Stromal cell of bone marrow (primary cell): ENCODE measurements at regions not wholly inside any gene's neighbourhood (a gene's known extent, or its start where the extent isn't known, plus 50 kb on each side); places are given as distances from the start of the nearest gene placed in this dataset.

Source experiments
- DNase-seq: peaks from one replicate; pipeline ENCODE4 v3.0.0-alpha.2; 2012; ENCODE audit warnings: low read depth

DNA sequence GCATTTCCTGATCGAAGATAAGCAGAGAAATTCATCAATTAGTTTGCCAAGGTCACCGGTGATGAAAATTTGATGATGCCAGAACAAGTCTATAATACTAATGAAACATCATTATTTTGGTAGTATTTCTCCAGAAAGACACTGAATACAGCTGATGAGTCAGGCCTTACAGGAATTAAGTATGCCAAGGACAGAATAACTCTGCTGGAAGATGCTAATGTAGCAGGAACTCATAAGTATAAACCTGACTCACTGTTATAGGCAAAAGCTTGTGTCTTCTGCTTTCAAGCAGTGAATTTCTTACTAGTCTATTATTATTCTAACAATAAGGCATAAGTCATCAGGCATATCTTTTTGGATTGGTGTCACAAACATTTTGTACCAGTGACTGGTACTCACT, 1825.1 kb upstream of the IGFBP7 start:
- no peak for DNase-seq

DNA sequence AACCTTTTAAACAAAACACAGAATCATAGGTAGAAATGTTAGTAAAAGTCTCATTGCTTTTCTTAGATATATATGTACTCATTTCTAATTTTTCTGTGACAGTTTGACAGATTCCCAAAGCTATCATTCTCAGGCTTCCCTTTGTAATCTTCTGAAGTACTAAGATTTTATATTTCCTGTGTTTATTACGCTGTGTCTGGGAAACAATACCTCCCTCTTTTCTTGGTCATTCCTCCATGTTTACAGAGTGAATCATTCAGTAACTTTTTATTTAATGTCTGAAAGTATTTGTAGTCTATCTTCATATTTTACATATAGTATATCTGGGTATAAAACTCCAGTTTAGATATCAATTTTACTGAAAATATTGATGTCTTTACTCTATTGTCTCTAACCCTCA, 1826.3 kb upstream of the IGFBP7 start:
- no peak for DNase-seq

DNA sequence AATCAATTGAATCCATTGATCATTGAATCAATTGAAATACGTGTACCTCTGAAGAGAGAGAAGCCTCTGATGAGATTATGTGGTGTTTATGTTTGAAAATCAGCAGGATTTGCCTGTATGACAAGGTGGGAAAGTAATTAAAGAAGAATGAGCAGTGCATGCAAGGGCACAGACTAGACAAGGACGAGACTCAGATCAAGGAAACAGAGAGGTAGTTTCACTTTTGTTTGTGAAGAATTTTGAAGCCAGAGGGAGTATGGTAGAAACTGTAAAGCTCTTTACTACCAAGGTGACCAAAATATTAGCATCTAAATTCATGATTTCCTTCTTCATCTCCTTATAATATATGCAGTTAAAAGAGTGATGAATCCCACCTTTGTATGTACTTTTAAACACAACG, 1830.0 kb upstream of the IGFBP7 start:
- no peak for DNase-seq

DNA sequence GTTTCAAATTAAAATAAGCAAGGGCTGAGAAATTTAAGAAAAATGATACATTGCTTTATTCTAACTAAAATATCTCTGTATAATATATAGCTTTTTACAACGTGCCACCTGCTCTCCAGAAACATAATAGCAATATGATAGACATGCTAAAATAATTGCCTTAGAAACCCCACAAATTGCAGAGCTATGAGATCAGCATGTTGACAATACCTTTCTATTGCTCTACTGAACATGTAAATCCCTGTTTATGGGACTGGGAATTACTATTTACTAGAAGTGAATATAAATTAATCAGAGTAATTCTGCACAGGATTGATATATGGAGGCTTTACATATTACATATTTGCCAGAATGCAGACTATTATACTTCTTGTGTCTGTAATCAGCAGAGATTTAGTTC, 1831.1 kb upstream of the IGFBP7 start:
- DNase-seq = no peak

DNA sequence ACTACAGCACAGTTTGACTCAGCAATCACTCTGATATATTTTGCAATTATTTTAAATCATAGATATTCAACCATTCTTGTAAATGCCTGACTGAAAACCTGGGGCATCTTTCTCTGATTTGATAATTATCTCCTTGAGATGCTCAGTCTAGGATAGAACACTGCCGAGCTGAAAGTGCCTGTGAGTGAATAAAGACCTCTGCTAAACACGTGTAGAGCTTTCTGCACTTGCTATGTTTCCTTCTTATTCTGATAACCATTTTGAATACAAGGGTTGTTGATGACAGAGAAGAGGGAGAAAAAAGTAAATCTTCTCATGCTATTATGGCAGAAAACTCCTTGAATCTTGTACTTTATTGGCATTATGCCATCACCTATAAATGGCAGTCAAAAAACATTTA, 1843.4 kb upstream of the IGFBP7 start:
- DNase-seq = no peak

DNA sequence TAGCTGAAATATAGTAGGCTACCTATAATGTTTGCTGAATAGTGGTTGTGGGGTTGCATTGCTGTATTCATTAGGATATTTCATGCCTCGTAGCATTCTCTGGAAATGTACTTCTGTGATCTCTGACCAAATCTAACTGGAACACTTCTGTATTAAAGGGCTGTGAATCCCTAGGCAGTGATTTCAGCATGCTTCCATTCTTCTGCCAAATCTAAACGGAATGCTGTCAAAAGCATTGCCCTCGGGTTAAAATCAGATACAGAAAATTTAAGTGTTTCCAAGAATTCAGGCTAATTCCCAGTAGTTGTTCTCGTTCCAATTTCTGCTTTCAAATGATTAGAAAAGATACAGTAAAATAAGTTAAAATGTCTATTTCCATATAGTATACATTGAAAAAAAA, 1847.5 kb upstream of the IGFBP7 start:
- no peak for DNase-seq

DNA sequence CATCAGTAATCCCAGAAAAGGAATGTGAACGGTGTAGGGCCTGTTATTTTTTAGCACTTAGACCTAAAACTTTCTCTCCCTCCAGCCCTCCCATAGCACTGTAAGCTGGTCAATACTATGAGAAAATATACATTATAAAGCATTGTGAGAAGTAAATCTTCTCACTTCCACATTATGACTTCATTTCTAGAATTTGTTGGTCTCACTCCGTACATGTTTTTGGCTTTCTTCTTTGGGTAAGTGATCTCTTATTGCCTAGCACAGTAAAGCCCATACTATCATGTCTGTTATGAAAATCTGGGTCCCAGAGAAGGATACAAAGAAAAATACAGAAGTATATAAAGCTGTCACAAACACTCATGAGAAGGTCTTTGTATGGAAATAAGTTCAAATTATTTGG, 1851.1 kb upstream of the IGFBP7 start:
- no peak for DNase-seq

DNA sequence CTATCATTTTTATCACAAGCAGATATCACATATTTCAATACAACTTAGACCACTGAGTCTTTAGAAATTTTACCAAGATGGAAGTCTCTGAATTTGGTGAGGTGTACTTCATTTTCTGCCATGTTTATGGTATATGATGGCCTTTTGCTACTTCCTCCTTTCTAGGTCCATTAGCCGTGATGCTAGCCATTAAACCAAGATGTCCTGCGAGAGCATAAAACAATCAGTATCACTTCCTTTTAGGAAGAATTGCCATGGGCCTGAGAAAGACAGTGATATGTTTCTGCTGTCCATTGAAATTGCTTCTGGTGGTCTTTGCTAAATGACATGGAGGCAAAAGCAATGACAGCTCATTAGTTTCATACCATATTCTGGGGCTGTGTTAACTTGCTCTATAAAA, 1851.7 kb upstream of the IGFBP7 start:
- DNase-seq = no peak

DNA sequence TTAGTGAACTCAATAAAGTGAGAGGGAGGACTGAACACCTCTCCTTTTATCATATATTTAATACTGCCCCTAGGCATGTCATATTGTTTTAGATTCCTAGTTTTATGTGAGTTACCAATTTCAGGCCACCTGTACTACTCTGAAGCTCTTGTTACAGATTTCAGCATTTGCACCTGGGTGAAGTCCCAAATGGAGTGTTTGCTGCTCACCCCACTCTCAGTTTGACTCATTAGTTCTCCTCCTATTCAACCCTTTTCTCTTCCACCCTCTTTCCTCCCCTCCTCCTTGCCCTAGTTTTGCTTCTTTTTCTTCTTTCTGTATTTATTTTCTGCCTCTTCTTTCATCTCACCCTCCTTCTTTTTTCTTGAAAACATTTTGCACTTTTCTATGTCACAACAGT, 1852.2 kb upstream of the IGFBP7 start:
- no peak for DNase-seq

DNA sequence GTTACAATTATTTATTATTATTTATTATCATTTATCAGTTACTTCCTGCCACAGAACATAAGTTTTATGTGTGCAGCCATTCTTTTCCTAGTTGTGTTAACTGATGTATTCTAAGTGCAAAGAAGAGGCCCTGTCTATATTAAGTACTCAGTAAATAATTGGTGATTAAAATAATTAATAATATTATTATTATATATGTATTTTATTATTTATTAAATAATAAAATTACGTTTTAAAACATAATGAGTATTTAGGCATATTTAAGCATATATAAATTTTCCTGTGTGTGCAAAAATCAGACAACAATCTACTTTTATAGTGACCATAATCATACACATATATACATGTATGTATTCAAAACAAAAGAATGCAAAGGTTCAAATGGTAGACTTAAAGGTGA, 1871.6 kb upstream of the IGFBP7 start:
- no peak for DNase-seq

DNA sequence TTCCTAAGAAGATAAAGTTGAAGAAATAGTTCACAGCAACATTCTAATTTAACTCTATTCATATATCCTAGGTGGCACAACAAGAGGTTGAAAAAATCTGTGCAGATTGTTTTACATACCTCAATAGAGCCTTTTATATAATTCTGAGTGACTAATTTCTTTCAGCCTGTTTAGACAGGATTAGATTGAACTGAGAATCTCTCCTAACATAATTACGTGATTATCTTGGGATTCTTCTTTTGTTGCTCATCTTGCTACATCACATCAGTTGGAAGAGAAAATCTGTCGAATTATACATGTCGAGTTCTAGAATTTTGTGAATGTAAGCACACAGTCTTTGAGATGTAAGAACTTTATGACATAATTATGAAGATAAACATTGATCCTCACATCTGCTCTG, 1873.7 kb upstream of the IGFBP7 start:
- no peak for DNase-seq

DNA sequence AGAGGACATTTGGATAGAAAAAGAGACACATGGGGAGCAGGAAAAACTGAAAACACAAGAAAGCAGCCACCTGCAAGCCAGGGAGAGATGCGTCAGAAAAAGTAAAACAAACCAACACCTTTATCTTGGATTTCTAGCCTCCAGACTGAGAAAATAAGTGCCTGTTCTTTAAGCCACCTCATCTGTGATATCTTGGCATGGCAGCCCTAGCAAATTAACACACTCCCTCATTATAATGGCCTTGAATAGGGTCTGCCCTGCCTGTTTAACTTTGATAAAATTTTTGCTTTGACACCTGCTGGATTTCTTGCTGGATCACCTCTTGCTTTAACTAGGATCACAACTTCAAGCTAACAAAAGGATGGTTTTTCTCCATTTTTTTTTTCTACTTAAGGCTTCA, 1892.0 kb upstream of the IGFBP7 start:
- DNase-seq = no peak

DNA sequence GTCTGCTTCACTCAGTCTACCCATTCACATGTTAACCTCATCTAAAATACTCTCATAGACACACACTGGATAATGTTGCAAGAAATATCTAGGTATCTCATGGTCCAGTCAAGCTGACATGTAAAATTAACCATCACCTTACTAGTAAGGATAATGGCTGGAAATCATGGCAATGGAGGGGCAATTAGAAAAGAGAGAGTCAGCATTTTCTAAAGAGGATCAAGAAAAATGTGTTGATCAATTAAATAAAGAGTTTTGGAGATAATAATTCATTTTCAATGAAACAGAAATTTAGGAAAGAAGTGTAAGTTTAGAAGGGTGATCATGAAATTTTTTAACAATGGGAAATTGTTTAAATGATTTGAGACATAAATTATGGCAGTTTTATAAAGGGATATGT, 1914.1 kb upstream of the IGFBP7 start:
- DNase-seq = no peak

DNA sequence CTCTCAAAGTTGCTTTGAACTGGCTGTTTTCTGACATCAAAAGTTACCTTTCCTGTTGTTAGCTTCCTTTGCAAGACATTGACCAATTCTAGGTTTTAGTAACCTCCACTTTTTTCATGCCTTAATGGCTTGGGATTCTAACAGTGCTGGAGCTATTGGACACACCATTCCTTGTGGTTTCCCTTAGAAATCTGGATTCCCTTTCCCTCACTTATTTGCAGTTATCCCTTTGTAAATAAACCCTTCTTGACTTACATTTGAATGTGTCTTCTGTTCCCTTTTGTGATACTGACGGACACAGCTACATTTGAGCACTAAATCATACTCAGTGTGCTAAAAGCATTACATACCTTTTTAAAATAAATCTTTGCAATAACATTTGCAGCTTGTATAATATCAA, 1927.6 kb upstream of the IGFBP7 start:
- DNase-seq = no peak

DNA sequence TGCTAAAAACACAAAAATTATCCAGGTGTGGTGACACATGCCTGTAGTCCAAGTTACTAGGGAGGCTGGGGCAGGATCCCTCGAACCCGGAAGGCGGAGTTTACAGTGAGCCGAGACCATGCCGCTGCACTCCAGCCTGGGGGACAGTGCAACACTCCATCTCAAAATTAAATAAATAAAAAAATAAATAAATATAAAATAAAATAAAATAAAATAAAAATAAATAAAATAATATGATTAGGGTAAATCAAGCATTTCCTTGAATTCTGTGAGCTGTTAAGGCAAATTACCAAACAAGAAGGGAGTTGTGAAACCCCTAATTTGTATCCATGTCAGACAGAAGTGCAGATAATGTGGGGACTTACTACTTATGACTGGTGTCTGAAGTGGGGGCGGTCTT, 1928.9 kb upstream of the IGFBP7 start:
- DNase-seq = no peak

DNA sequence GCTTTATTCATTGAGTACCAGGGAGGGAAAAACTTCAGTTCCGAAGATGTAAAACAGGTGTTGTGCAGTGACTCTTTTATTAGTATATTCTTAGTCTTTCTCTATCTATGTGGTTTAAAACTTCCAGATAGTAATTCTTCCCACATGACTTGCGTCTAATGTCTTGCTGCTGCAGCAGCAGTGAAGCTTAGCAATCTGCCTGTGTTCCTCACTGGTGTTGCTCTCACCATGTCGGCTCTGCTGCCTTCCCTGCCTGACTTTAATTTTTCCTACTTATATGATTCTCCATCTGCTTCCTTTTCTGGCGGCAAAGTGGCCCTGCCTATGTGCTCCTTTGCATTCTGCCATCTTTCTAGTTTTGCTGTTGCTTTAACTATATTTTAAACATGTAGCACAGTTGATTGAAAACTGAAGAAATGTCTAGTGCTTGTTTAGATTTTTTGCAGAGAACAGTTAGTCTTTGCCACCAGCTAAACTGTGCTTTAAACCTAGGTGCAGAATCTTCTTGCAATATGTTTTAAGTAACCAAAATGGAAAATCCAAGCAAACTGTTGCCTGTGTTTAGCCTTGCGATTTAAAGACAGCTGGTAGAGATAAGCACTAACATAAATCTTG, 1934.2 kb upstream of the IGFBP7 start:
- no peak for DNase-seq

DNA sequence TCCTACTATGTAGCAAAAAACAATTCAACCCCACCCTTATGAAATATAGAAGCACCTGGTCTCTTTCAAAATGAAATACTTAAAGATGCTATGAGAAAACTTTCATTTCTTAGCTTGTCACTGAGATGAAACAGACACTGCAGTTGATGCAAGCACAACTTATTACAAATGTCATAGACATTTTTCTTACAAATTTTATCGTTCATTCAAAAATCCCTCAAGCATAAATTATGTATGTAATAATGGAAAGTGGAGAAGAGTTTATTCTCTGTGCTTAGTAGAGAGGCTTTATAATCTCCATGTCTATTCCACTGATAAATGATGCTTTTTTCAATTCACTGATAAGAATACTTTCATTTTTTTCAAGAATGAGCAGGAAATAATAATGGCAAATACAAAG, 1943.9 kb upstream of the IGFBP7 start:
- DNase-seq = no peak

DNA sequence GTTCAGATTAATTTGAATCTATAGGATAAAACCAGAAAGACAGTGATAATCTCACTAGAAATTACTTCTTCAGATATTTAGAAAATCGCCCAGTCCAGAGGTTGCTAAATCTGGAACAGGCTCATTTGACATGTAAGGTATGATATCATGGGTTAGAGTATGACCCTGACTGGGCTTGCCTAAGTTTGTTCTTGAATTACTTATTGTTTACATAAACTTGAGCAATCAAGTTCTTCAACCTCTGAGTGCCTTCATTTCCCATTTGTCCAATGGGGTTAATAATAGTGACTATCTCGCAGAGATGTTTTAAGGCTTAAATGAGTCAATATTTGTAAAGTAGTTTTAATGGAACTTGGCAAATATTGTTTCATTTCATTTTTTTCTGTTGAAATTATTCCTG, 1947.6 kb upstream of the IGFBP7 start:
- DNase-seq = no peak

DNA sequence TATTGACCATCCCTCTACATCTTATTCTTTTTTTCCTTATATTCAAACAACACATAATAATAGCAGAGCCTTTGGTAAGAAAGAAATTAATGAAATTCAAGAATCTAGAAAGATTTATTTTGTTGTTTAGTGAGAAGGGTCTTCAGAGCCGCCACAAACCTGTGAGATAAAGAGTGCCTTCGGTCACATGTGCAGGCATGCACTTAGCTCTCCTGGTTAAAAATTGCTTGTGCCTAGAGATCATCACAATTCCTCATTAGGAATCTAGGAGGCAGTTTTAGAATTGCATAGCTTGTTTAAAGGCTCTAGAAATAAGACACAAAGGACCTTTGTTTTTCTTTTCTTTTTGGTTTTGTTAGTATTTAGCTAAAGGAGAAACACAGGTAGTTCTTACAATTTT, 1948.4 kb upstream of the IGFBP7 start:
- no peak for DNase-seq

DNA sequence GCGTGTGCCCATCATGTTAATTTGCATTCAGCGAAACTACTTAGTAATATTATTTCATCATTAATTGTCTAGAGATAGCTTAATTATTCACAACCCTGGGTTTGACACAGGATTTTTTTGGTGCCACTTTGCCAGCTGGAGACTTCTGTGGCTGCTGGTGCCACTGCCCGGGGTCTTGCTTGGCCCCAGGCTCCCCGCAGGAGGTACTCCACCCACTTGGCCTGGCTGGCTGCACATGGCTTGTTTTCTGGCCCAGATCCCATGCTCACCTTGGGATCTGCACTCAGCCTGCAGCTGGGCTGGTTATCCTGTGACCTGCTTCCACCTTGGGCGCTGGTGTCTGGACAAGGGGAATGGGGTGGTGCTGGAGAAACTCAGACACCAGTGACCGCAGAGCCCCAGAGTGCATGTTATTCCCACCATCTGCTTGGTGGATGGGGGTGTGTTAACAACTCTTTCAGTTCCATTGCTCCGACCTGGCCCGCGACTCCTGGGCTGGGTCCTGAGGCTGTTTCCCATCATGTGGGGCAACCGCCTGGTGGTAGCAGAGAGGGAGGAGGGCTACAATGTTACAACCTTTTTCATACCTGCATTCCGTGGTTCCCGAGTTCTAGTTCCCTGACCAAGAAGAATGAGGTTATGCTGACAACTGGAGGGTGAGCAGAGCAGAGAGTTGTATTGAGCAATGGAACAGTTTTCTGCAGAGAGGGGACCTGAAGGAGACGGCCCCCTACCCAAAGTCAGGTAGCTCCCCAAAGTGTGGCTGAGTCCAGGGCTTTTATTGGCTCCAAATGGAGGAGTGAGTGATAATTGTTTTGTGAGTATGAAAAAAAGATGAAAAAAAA, 1950.0 kb upstream of the IGFBP7 start:
- no peak for DNase-seq

DNA sequence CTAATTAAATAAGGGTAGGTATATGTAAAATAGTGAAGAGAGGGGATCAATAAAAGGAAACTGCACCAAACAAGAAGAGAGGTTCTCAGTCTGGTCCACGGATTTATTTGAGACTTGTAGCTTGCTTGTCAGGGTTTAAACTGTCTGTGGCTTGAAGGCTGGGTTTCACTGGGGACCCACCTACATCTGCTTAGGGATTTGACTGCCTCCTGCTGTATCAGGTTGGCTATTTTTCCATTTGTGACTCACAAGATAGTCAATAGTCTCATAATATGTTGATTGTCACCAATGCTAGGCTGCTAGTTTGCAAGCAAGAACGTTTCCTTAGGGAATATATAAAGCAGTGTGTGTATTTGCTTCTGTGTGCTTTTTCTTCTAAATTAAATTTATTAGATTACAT, 1950.7 kb upstream of the IGFBP7 start:
- no peak for DNase-seq

DNA sequence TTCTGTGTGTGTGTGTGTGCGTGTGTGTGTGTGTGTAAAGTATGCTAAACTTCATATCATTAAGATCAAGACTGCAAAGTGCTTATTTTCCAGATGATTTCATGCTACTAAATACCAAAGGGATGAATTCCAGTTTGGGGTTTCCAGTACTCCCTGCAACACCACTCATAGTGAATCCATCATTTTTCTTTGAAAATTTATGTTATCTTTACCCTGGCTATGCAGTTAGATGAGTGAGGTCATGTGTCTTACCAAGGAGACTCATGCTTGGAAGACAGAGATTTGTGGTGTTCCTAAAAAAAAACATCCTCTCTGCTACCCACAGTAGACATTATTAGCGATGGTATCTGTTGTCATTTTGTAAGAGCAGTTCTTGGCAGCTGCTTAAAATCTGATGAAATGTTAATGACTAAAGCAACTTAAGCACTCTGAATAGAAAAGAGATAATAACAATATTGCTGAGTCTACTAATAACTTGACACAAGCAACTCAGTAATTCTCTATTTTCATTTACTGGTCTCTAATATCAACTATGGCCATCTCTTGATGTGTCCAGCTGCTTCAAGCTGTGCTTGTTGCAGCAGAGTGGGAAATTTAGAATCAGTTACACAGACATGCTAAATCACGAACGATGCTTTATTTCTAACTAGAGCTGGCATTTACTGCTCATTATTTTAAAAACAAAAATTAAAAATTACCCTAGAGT, 1953.0 kb upstream of the IGFBP7 start:
- DNase-seq = no peak

DNA sequence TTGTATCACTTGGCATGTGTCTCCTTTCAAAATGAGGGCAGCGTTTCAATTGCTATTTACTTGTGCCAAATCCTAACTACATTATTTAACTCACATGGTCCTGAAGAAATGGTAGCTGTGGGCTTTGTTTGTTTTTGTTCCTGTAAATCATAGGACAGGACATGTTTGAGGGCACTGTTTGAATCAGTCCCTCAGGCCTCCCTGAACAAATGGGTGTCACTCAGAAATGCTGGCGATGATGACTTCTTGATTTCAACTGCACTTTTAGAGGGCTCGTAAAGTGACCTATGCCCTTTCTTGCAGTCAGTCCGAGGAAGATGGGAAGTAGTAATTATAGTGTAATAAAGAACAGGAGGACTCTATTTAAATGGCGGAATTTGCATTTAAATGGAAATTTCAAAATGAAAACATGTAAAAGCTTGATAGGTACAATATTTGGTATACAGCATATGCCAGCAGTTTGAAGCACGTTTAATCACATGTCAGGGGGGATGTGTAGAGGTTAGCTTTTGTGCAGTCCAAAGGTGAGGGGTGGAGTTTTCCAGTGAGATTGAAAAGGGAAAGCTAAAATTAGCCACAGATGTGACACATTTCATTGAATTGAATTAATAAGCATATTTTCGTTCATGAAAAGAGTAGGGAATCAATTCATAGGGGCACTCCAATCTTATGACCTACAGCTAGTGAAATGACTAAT, 1958.7 kb upstream of the IGFBP7 start:
- DNase-seq = no peak
